Panc1 (cell line): ENCODE measurements at regions not wholly inside any gene's neighbourhood (a gene's known extent, or its start where the extent isn't known, plus 50 kb on each side); places are given as distances from the start of the nearest gene placed in this dataset.

ENCODE experiments used
- ATAC-seq: fragments of 200-7000 bp; cut with Tn5 transposase; 2 replicates; pipeline ENCODE4 v1.9.1; 2020; ENCODE audit warnings: mild to moderate bottlenecking, moderate library complexity
- BruUV-seq: library from RNA; stranded (reverse); fragments of 400-500 nt; replicated peaks from 2 replicates; lab custom pipeline; 2021; lab: Mats Ljungman, UMichigan
- CTCF ChIA-PET: fragments of 300-600 bp; sonication (Branson Sonifier 250); formaldehyde crosslinking; loops from one replicate; lab custom pipeline; 2022; ENCODE audit warnings: antibody characterized with exemption; lab: Charles Lee
- POLR2A ChIA-PET: fragments of 300-600 bp; sonication (Branson Sonifier 250); formaldehyde crosslinking; loops from one replicate; lab custom pipeline; 2022; ENCODE audit warnings: antibody characterized with exemption; lab: Charles Lee
- DNase-seq: peaks from one replicate; pipeline ENCODE4 v3.0.0-alpha.2; 2010; ENCODE audit warnings: low read depth, low spot score
- H3K27ac ChIP-seq: 2 replicates; pipeline ENCODE4 v1.5.1; 2011; ENCODE audit warnings: mild to moderate bottlenecking, low read length, inconsistent platforms
- H3K27me3 ChIP-seq: fragments of 200-500 bp; sonication (Bioruptor generic); 2 replicates; pipeline ENCODE4 v1.6.0; 2014; ENCODE audit warnings: low read length, inconsistent platforms; ENCODE audit not compliant: control insufficient read depth, insufficient read depth
- H3K36me3 ChIP-seq: fragments of 200-500 bp; sonication (Bioruptor generic); 2 replicates; pipeline ENCODE4 v1.5.1; 2014; ENCODE audit warnings: inconsistent platforms, mild to moderate bottlenecking, low read length, moderate library complexity; ENCODE audit not compliant: control insufficient read depth, insufficient read depth
- H3K4me1 ChIP-seq: 2 replicates; pipeline ENCODE4 v1.5.1; 2011; ENCODE audit warnings: inconsistent platforms, mild to moderate bottlenecking, low read length, moderate library complexity; ENCODE audit not compliant: control insufficient read depth, insufficient read depth
- H3K4me3 ChIP-seq, 2 experiments: 2 replicates each; pipeline ENCODE4 v1.5.1; 2011 to 2012; ENCODE audit warnings: low read depth in 2 of 2, low read length in 2 of 2, mild to moderate bottlenecking in 2 of 2, inconsistent platforms in 1 of 2, moderate library complexity in 1 of 2
- H3K9me3 ChIP-seq: fragments of 200-500 bp; sonication (Bioruptor generic); 2 replicates; pipeline ENCODE4 v1.5.1; 2014; ENCODE audit warnings: low read depth, mild to moderate bottlenecking, inconsistent platforms, low read length, moderate library complexity; ENCODE audit not compliant: control insufficient read depth, insufficient read depth
- POLR2AphosphoS5 ChIP-seq: IDR thresholded peaks from 2 replicates; pipeline ENCODE4 v1.6.1; 2012; ENCODE audit warnings: mild to moderate bottlenecking, low read depth, low read length, moderate library complexity
- REST ChIP-seq, 2 experiments: IDR thresholded peaks; 2 replicates each; pipeline ENCODE4 v1.6.1; 2011 to 2012; ENCODE audit warnings: low read depth in 2 of 2, control low read depth in 1 of 2, low read length in 1 of 2, mild to moderate bottlenecking in 1 of 2, moderate library complexity in 1 of 2; ENCODE audit not compliant: insufficient read depth in 1 of 2
- SIN3A ChIP-seq: IDR thresholded peaks from 2 replicates; pipeline ENCODE4 v1.6.1; 2012; ENCODE audit warnings: low read depth, mild to moderate bottlenecking, low read length, moderate library complexity, borderline replicate concordance; ENCODE audit not compliant: insufficient read depth
- TCF7L2 ChIP-seq: IDR thresholded peaks from 2 replicates; pipeline ENCODE4 v1.6.1; 2011; ENCODE audit warnings: mild to moderate bottlenecking, low read depth, low read length, inconsistent platforms
- in situ Hi-C: cut with HindIII; loops from 2 replicates; pipeline ENCODE4 v1.10.0; 2016; ENCODE audit warnings: low sequenced_read_pairs, low pct_unique_long_range_greater_than_20kb
- intact Hi-C: fragments of 100-400 bp; cut with micrococcal nuclease; formaldehyde crosslinking; loops from one replicate; pipeline ENCODE4 v1.10.0; 2022; ENCODE audit not compliant: unreplicated experiment
- TF ChIP-seq, protein P1 (sequence below): fragments of 450-650 bp; IDR thresholded peaks from 2 replicates; pipeline ENCODE4 v1.5.1; 2017; ENCODE audit warnings: mild to moderate bottlenecking

DNA sequence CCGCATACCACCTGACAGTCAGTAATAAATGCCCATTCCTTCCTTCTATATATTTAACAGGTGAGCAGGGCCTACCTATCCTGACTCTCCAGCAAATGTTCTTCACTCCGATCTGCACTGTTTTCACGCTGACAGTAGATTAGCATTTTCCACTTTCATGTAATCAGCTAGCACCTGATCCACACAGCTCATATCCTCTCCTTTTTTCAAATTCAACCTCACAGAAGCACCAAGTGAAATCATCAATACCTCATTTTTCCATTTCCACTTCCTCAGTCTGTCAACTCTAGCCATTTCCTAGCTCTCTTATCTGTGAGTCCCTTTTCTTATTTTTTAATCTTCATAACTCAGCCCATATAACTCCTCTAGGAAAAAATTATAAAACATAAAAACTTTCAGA lies 402.8 kb downstream of the ZEB2 start:
- no peaks in the 10 kb centered on the region for H3K9me3 ChIP-seq
- intact Hi-C loops, result no loop called here
- no peak for ATAC-seq
- no peaks in the 10 kb centered on the region for H3K4me1 ChIP-seq
- TF ChIP-seq POLR2AphosphoS5 (no peak), REST (IDR thresholded peaks at IDR 0.05; ENCODE audit: insufficient read depth in 1 of 2, low read depth in 2 of 2, low read length in 1 of 2) (no peak), SIN3A (no peak), TCF7L2 (no peak)
- TF ChIP-seq, protein P1, sequence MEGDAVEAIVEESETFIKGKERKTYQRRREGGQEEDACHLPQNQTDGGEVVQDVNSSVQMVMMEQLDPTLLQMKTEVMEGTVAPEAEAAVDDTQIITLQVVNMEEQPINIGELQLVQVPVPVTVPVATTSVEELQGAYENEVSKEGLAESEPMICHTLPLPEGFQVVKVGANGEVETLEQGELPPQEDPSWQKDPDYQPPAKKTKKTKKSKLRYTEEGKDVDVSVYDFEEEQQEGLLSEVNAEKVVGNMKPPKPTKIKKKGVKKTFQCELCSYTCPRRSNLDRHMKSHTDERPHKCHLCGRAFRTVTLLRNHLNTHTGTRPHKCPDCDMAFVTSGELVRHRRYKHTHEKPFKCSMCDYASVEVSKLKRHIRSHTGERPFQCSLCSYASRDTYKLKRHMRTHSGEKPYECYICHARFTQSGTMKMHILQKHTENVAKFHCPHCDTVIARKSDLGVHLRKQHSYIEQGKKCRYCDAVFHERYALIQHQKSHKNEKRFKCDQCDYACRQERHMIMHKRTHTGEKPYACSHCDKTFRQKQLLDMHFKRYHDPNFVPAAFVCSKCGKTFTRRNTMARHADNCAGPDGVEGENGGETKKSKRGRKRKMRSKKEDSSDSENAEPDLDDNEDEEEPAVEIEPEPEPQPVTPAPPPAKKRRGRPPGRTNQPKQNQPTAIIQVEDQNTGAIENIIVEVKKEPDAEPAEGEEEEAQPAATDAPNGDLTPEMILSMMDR, result no peak
- no TSS peak for BruUV-seq
- no peak overlapping the region for H3K4me3 ChIP-seq
- ChIA-PET POLR2A (no interaction called here), CTCF (no interaction called here)
- no peaks in the 10 kb centered on the region for H3K36me3 ChIP-seq
- H3K27ac ChIP-seq, result no peak overlapping the region
- H3K27me3 ChIP-seq, result no peaks in the 10 kb centered on the region
- DNase-seq, result no peak
- in situ Hi-C loops, result no loop called here

DNA sequence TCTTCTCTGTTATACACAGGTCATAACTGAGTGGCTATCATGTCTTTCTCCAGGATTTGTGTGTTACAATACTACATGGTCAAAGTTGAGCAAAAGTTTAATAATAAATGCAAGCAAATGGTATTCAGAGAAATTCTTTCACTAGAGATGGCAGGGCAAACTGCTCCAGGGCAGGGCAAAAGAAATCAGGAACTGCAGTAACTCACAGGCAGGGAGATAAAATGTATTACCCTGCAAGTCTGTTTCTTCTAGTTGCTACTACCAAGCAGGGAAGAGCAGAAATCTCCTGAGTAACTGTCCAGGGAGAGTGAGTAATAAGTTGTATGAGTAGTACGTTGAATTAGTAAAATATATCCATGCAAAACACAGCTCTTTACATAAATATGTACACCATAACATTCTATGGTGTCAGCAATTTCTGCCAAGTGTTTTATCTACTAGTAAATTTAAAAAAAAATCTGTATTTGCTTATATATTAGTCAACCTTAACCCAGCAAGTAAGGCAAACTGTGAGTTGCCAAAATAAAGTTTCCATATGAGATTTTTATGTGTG lies 404.1 kb downstream of the ZEB2 start:
- no peak for ATAC-seq

More for the DNA sequence above, 404.1 kb downstream of the ZEB2 start:
- no peaks in the 10 kb centered on the region for H3K27me3 ChIP-seq
- ChIA-PET POLR2A (no interaction called here), CTCF (no interaction called here)
- H3K27ac ChIP-seq, result no peak overlapping the region
- H3K4me3 ChIP-seq, result no peak overlapping the region
- no peaks in the 10 kb centered on the region for H3K36me3 ChIP-seq
- no peaks in the 10 kb centered on the region for H3K9me3 ChIP-seq
- TF ChIP-seq SIN3A (no peak), REST (IDR thresholded peaks at IDR 0.05; ENCODE audit: insufficient read depth in 1 of 2, low read depth in 2 of 2, low read length in 1 of 2) (no peak)
- TF ChIP-seq, protein P1, result no peak
- intact Hi-C loops, result no loop called here
- no TSS peak for BruUV-seq
- no peaks in the 10 kb centered on the region for H3K4me1 ChIP-seq
- DNase-seq, result no peak
- in situ Hi-C loops, result no loop called here
